GM12878 (cell line): ENCODE measurements at regions not wholly inside any gene's neighbourhood (a gene's known extent, or its start where the extent isn't known, plus 50 kb on each side); places are given as distances from the start of the nearest gene placed in this dataset.

Source experiments
- ATAC-seq: fragments of 200-7000 bp; cut with Tn5 transposase; 3 replicates; pipeline ENCODE4 v1.9.1; 2020; ENCODE audit warnings: mild to moderate bottlenecking, moderate library complexity
- BruUV-seq: library from RNA; stranded (reverse); fragments of 400-500 nt; replicated peaks from 2 replicates; lab custom pipeline; 2021; lab: Mats Ljungman, UMichigan
- CTCF ChIA-PET: fragments of 300-600 bp; sonication (Branson Sonifier 250); formaldehyde crosslinking; extraction: SDS; loops from one replicate; lab custom pipeline; 2021; ENCODE audit warnings: inconsistent platforms; lab: Yijun Ruan, JAX
- POLR2A ChIA-PET: fragments of 350-600 bp; formaldehyde crosslinking; extraction: SDS; loops from one replicate; lab custom pipeline; 2021; ENCODE audit warnings: inconsistent platforms; lab: Charles Lee
- RAD21 ChIA-PET: fragments of 300-600 bp; sonication (Branson Sonifier 250); formaldehyde crosslinking; loops from one replicate; lab custom pipeline; 2023; ENCODE audit warnings: antibody characterized with exemption; ENCODE audit not compliant: unreplicated experiment; lab: Charles Lee
- SMC1A ChIA-PET: fragments of 300-600 bp; sonication (Branson Sonifier 250); formaldehyde crosslinking; loops from one replicate; lab custom pipeline; 2023; ENCODE audit not compliant: unreplicated experiment, uncharacterized antibody; lab: Charles Lee
- DNase-seq: peaks from one replicate; pipeline ENCODE4 v3.0.0-alpha.2; 2011; ENCODE audit warnings: low read depth, low spot score
- FAIRE-seq: peaks from 3 replicates; lab custom pipeline; 2011; peaks lifted over from hg19 to GRCh38; lab: Jason Lieb, UNC
- H2AFZ ChIP-seq: 2 replicates; pipeline ENCODE4 v1.6.0; 2011; ENCODE audit warnings: low read depth, low read length, control low read depth; ENCODE audit not compliant: control insufficient read depth
- H3K27ac ChIP-seq: 2 replicates; pipeline ENCODE4 v1.5.1; 2011; ENCODE audit warnings: control low read depth; ENCODE audit not compliant: control insufficient read depth, insufficient read depth
- H3K27me3 ChIP-seq, 2 experiments: replicated peaks in 1 of 2; 2 replicates each; pipeline versions ENCODE4 v1.6.0 to v1.6.1; 2011; ENCODE audit warnings: low read length in 1 of 2; ENCODE audit not compliant: control insufficient read depth in 2 of 2, insufficient read depth in 2 of 2
- H3K36me3 ChIP-seq, 2 experiments: 2 replicates each; pipeline ENCODE4 v1.5.1; 2011; ENCODE audit warnings: low read length in 1 of 2; ENCODE audit not compliant: control insufficient read depth in 2 of 2, insufficient read depth in 2 of 2
- H3K4me1 ChIP-seq: 2 replicates; pipeline ENCODE4 v1.6.1; 2011; ENCODE audit warnings: mild to moderate bottlenecking, low read length, moderate library complexity, mixed read lengths; ENCODE audit not compliant: control insufficient read depth, insufficient read depth
- H3K4me2 ChIP-seq: 2 replicates; pipeline ENCODE4 v1.6.0; 2011; ENCODE audit warnings: control low read depth; ENCODE audit not compliant: control insufficient read depth, insufficient read depth
- H3K4me3 ChIP-seq: fragments of 200-600 bp; sonication (generic); 2 replicates; pipeline ENCODE4 v1.5.1; 2016
- H3K79me2 ChIP-seq: 2 replicates; pipeline ENCODE4 v1.6.0; 2011; ENCODE audit warnings: low read length; ENCODE audit not compliant: control insufficient read depth, insufficient read depth
- H3K9ac ChIP-seq: 2 replicates; pipeline ENCODE4 v1.8.0; 2011; ENCODE audit warnings: low read length, control low read depth, mixed read lengths; ENCODE audit not compliant: control insufficient read depth, insufficient read depth
- H3K9me3 ChIP-seq: replicated peaks from 3 replicates; pipeline ENCODE4 v1.5.1; 2011; ENCODE audit warnings: mild to moderate bottlenecking, low read length; ENCODE audit not compliant: control insufficient read depth, insufficient read depth
- H4K20me1 ChIP-seq: 2 replicates; pipeline ENCODE4 v1.6.0; 2011; ENCODE audit not compliant: control insufficient read depth, insufficient read depth
- ATF3 ChIP-seq: IDR thresholded peaks from 2 replicates; pipeline ENCODE4 v1.6.1; 2011; ENCODE audit warnings: low read depth, mild to moderate bottlenecking, low read length, moderate library complexity, borderline replicate concordance; ENCODE audit errors: extremely low read depth
- IKZF2 ChIP-seq, 2 experiments: fragments of 450-650 bp; IDR thresholded peaks; 2 replicates each; pipeline ENCODE4 v1.6.1; 2017; ENCODE audit warnings: mild to moderate bottlenecking in 2 of 2, moderate library complexity in 2 of 2
- MYC ChIP-seq: IDR thresholded peaks from 2 replicates; pipeline ENCODE4 v1.6.1; 2011; ENCODE audit warnings: mild to moderate bottlenecking, low read length, moderate library complexity, inconsistent platforms; ENCODE audit not compliant: insufficient read depth, insufficient replicate concordance, insufficient read length, severe bottlenecking
- NFYA ChIP-seq: IDR thresholded peaks from 2 replicates; pipeline ENCODE4 v1.6.1; 2011; ENCODE audit warnings: low read depth, mild to moderate bottlenecking, low read length, improper control_type of control experiment, borderline replicate concordance
- PBX3 ChIP-seq: IDR thresholded peaks from 2 replicates; pipeline ENCODE4 v1.6.1; 2011; ENCODE audit warnings: mild to moderate bottlenecking, low read depth, low read length, moderate library complexity; ENCODE audit not compliant: insufficient replicate concordance
- RAD21 ChIP-seq: IDR thresholded peaks from 2 replicates; pipeline ENCODE4 v1.6.1; 2011; ENCODE audit warnings: mild to moderate bottlenecking, low read depth, low read length, moderate library complexity; ENCODE audit not compliant: insufficient read depth
- WGBS: methylation state at CpG from one replicate; pipeline ENCODE4 v1.1.6; 2016; ENCODE audit warnings: low lambda C conversion rate; ENCODE audit not compliant: insufficient replicate concordance, insufficient coverage; ENCODE audit errors: missing lambda C conversion rate; 5-methylcytosine and 5-hydroxymethylcytosine counted together
- in situ Hi-C: fragments of 300-500 bp; cut with MboI; formaldehyde crosslinking; loops from 9 replicates; pipeline ENCODE4 v1.14.3; 2018; ENCODE audit warnings: mixed read lengths
- intact Hi-C: fragments of 100-400 bp; cut with micrococcal nuclease; formaldehyde crosslinking; loops from one replicate; pipeline ENCODE4 v1.14.2; 2022; ENCODE audit not compliant: unreplicated experiment

- no peak overlapping the region for H3K27ac ChIP-seq
- TF ChIP-seq MYC = no peak
- TF ChIP-seq PBX3 = no peak
- TF ChIP-seq ATF3 = no peak
- TF ChIP-seq IKZF2 (IDR thresholded peaks at IDR 0.05) = no peak
- no peak for TF ChIP-seq RAD21
- TF ChIP-seq NFYA = no peak
- CTCF ChIA-PET = no interaction called here
- H3K27me3 ChIP-seq = no peaks in the 10 kb centered on the region
- DNase-seq (no peak), FAIRE-seq (no peak), ATAC-seq (no peak)
- intact Hi-C loops (no loop called here), in situ Hi-C loops (no loop called here)
- no peaks in the 10 kb centered on the region for H3K36me3 ChIP-seq
- RAD21 ChIA-PET = interaction anchor here (0.5 kb wide), 1 partner anchor 129 kb away, joined by 3 read pairs; no protein-coding TSS in a partner anchor
- H3K4me2 ChIP-seq = no peak overlapping the region
- H3K9ac ChIP-seq = no peak overlapping the region
- H3K4me3 ChIP-seq = no peak overlapping the region
- no peaks in the 10 kb centered on the region for H3K4me1 ChIP-seq
- H3K9me3 ChIP-seq = no peaks in the 10 kb centered on the region; the same call in 2 of the 3 replicates
- SMC1A ChIA-PET = no interaction called here
- no peaks in the 10 kb centered on the region for H4K20me1 ChIP-seq
- POLR2A ChIA-PET = no interaction called here
- H3K79me2 ChIP-seq = no peaks in the 10 kb centered on the region
- WGBS = 0% methylated on average over 2 of the region's 2 CpGs
- no peak overlapping the region for H2AFZ ChIP-seq
- no TSS peak for BruUV-seq
Measured at GRCh38 chr12:19652386-19652785, 213.1 kb downstream of the AEBP2 start.
